Small intestine (tissue), 7 donors: ENCODE measurements at regions not wholly inside any gene's neighbourhood (a gene's known extent, or its start where the extent isn't known, plus 50 kb on each side); places are given as distances from the start of the nearest gene placed in this dataset.

Source experiments
- DNase-seq, 2 donors: peaks; one replicate each; pipeline versions ENCODE4 v3.0.0 to v3.0.0-alpha.2; 2013
- FAIRE-seq: peaks from 2 replicates; lab custom pipeline; 2012; peaks lifted over from hg19 to GRCh38; lab: Jason Lieb, UNC
- H3K27ac ChIP-seq, 3 donors: one replicate each; pipeline ENCODE4 v1.5.1; 2013; ENCODE audit warnings: low read length in 2 of 3, mild to moderate bottlenecking in 2 of 3, control low read depth in 1 of 3, inconsistent platforms in 1 of 3, low read depth in 1 of 3, moderate library complexity in 1 of 3
- H3K27me3 ChIP-seq, 3 donors: one replicate each; pipeline ENCODE4 v1.6.1; 2013; ENCODE audit warnings: low read length in 3 of 3, inconsistent platforms in 1 of 3; ENCODE audit not compliant: control insufficient read depth in 3 of 3, insufficient read depth in 3 of 3
- H3K36me3 ChIP-seq, 3 donors: one replicate each; pipeline ENCODE4 v1.6.1; 2013; ENCODE audit warnings: low read length in 3 of 3, inconsistent platforms in 1 of 3, low read depth in 1 of 3, mild to moderate bottlenecking in 1 of 3, moderate library complexity in 1 of 3; ENCODE audit not compliant: control insufficient read depth in 3 of 3, insufficient read depth in 2 of 3
- H3K4me1 ChIP-seq, 3 donors: one replicate each; pipeline ENCODE4 v1.6.1; 2013; ENCODE audit warnings: low read length in 2 of 3, inconsistent platforms in 1 of 3, low read depth in 1 of 3, mild to moderate bottlenecking in 1 of 3, moderate library complexity in 1 of 3; ENCODE audit not compliant: control insufficient read depth in 3 of 3, insufficient read depth in 2 of 3
- H3K4me3 ChIP-seq, 3 donors: one replicate each; pipeline ENCODE4 v1.5.1; 2013; ENCODE audit warnings: low read length in 3 of 3, control low read depth in 1 of 3, inconsistent platforms in 1 of 3, low read depth in 1 of 3, mild to moderate bottlenecking in 1 of 3, moderate library complexity in 1 of 3
- H3K9me3 ChIP-seq, 2 donors: one replicate each; pipeline ENCODE4 v1.6.1; 2013; ENCODE audit warnings: low read depth in 1 of 2, low read length in 1 of 2; ENCODE audit not compliant: control insufficient read depth in 2 of 2, insufficient read depth in 1 of 2
- WGBS, 3 donors: extraction: QIAGEN DNeasy Blood & Tissue Kit; methylation state at CpG; one replicate each; pipeline ENCODE4 v1.1.7; 2013; 5-methylcytosine and 5-hydroxymethylcytosine counted together
- donor health status: healthy with polysubstance abuse.
- donor health status: control.
- donor health status: control.
- donor health status: Bipolar disorder and iron deficiency.
- donor health status: healthy.

GRCh38 chr11:70672991-70673653, 274.8 kb downstream of the CTTN start:
- Histone ChIP-seq H3K4me3 (no peak overlapping the region), H3K27me3 (no peaks in the 10 kb centered on the region), H3K27ac (no peak overlapping the region), H3K36me3 (peaks cover 0 to 21% (median 0%) of the 10 kb centered on the region in 3 donors), H3K9me3 (no peaks in the 10 kb centered on the region), H3K4me1 (peaks cover 0 to 9% (median 0%) of the 10 kb centered on the region in 3 donors)
- FAIRE-seq (no peak), DNase-seq (no peak)
- WGBS, 3 donors: 88 to 96% (median 90%) methylated on average over 8 of the region's 8 CpGs

DNA sequence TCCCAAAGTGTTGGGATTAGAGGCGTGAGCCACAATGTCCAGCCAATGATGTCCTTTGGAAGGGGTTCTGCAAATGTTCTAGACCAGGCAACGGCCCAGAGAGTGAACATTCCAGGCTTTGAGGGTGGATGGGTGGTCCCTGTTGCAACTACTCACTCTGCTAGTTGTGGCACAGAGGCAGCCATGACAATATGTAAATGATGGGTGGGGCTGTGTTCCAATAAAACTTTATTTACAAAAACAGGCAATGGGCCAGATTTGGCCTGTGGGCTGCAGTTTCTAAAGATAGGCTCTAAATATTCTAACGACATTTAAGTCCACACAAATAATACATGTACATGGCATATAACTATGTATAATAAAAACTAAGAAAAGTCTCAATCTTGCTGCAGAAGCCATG, 276.3 kb downstream of the CTTN start:
- Histone ChIP-seq H3K4me1 (peaks cover 0 to 7% (median 0%) of the 10 kb centered on the region in 3 donors), H3K27ac (no peak overlapping the region), H3K4me3 (no peak overlapping the region), H3K36me3 (peaks cover 0 to 15% (median 0%) of the 10 kb centered on the region in 3 donors), H3K27me3 (no peaks in the 10 kb centered on the region), H3K9me3 (no peaks in the 10 kb centered on the region)
- WGBS, 3 donors: 88 to 92% (median 89%) methylated on average over 3 of the region's 3 CpGs
- FAIRE-seq (no peak), DNase-seq (no peak)

DNA sequence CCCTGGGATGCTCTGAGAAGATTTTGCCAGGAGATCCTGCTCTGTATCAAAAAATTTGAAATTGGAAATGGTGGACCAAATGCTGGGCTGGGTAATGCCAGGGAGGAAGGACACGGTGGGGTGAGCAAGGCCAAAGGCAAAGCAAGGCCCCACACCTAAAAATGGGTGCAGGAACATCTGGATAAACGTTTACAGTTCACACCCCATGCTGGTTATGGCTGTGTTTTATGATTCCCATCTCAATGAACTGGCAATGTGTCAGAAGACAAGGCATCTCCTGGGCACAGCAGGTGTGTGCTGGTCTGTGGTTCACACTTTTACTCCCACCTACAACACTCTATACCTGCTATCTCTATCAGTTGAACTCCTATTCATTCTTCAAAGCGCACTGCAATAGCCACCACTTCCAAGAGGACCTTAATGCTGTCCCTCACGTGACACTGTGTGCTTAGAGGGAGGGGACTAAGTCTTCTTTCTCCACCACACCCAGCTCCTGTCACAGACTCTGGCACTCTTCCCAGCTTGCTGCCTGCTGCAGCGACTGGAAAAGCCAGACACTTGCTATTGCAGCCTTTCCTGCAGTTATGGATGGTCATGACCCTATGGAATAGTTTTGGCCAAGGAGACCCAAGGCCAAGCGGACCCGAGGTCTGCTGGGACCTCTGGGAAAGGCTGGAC, 277.5 kb downstream of the CTTN start:
- DNase-seq (peak in 1 of 2 donors; percentile 63), FAIRE-seq (no peak)
- no peaks in the 10 kb centered on the region for H3K9me3 ChIP-seq
- H3K4me1 ChIP-seq: no peaks in the 10 kb centered on the region
- no peaks in the 10 kb centered on the region for H3K27me3 ChIP-seq
- WGBS, 3 donors: 54 to 61% (median 57%) methylated on average over 7 of the region's 7 CpGs
- H3K4me3 ChIP-seq: no peak overlapping the region
- H3K36me3 ChIP-seq: peaks cover 0 to 13% (median 0%) of the 10 kb centered on the region in 3 donors
- H3K27ac ChIP-seq: no peak overlapping the region

GRCh38 chr11:70677232-70677916, 279.0 kb downstream of the CTTN start:
- DNase-seq: no peak
- Histone ChIP-seq H3K36me3 (peaks cover 0 to 13% (median 0%) of the 10 kb centered on the region in 3 donors), H3K4me1 (no peaks in the 10 kb centered on the region), H3K9me3 (no peaks in the 10 kb centered on the region), H3K27me3 (no peaks in the 10 kb centered on the region), H3K27ac (no peak overlapping the region), H3K4me3 (no peak overlapping the region)
- no peak for FAIRE-seq
- 89 to 96% (median 94%) methylated on average over 19 of the region's 19 CpGs for WGBS, 3 donors

- H3K27me3 ChIP-seq: no peaks in the 10 kb centered on the region
- H3K4me1 ChIP-seq: no peaks in the 10 kb centered on the region
- FAIRE-seq: no peak
- H3K4me3 ChIP-seq: no peak overlapping the region
- H3K9me3 ChIP-seq: no peaks in the 10 kb centered on the region
- H3K27ac ChIP-seq: no peak overlapping the region
- 92 to 95% (median 93%) methylated on average over 29 of the region's 29 CpGs for WGBS, 3 donors
- H3K36me3 ChIP-seq: peaks cover 0 to 13% (median 0%) of the 10 kb centered on the region in 3 donors
- no peak for DNase-seq
These were observed 280.9 kb downstream of the CTTN start for GRCh38 chr11:70678931-70679900.

DNA sequence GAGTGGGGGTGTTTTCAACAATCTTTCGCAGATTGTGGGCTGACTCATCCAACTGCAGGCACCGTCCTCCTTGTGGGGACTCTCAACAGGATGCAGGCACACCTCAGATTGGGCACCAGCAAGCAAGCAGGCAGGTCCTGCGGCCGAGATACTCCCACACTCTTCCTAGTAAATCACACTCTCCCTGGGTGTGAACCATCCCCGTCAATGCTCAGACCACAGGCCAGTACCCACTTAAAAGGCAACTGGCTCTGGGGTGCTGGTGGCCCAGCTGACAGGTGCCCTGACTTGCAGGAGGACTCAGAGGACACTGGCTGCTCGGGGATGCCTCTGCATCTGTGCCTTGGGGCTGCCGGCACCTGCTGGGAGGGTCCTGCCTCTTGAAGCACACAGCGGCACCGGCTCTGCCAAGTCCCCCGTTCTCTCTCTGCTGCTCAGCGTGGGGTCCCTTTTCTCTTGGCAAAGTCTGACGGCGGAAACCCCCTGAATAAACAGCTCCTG, 282.5 kb downstream of the CTTN start:
- Histone ChIP-seq H3K9me3 (no peaks in the 10 kb centered on the region), H3K27ac (no peak overlapping the region), H3K27me3 (no peaks in the 10 kb centered on the region), H3K36me3 (peaks cover 0 to 14% (median 0%) of the 10 kb centered on the region in 3 donors), H3K4me3 (no peak overlapping the region), H3K4me1 (no peaks in the 10 kb centered on the region)
- FAIRE-seq (no peak), DNase-seq (no peak)
- 72 to 88% (median 86%) methylated on average over 13 of the region's 13 CpGs for WGBS, 3 donors

- peaks cover 0 to 14% (median 0%) of the 10 kb centered on the region in 3 donors for H3K36me3 ChIP-seq
- WGBS, 3 donors: 76 to 85% (median 80%) methylated on average over 10 of the region's 10 CpGs
- no peak overlapping the region for H3K4me3 ChIP-seq
- FAIRE-seq (no peak), DNase-seq (no peak)
- no peaks in the 10 kb centered on the region for H3K27me3 ChIP-seq
- no peaks in the 10 kb centered on the region for H3K9me3 ChIP-seq
- no peak overlapping the region for H3K27ac ChIP-seq
- no peaks in the 10 kb centered on the region for H3K4me1 ChIP-seq
These were observed 283.7 kb downstream of the CTTN start for GRCh38 chr11:70682056-70682455.
